K562 (cell line): ENCODE measurements at regions not wholly inside any gene's neighbourhood (a gene's known extent, or its start where the extent isn't known, plus 50 kb on each side); places are given as distances from the start of the nearest gene placed in this dataset.

ENCODE experiments used
- ARID3A ChIP-seq: IDR thresholded peaks from 2 replicates; pipeline ENCODE4 v1.6.1; 2012; ENCODE audit warnings: low read depth, low read length, improper control_type of control experiment, borderline replicate concordance
- ATF3 ChIP-seq, 2 experiments: fragments of 450-650 bp in 1 of 2; sonication (generic) in 1 of 2; formaldehyde crosslinking in 1 of 2; IDR thresholded peaks in 1 of 2; conservative IDR thresholded peaks in 1 of 2; 2 replicates each; pipeline versions ENCODE4 v1.6.1 to v1.8.1; 2016 to 2023; ENCODE audit warnings: mild to moderate bottlenecking in 2 of 2, moderate library complexity in 2 of 2, inconsistent platforms in 1 of 2, missing genetic modification reagents in 1 of 2
- BRD4 ChIP-seq: fragments of 200-600 bp; sonication (generic); IDR thresholded peaks from 2 replicates; pipeline ENCODE4 v1.6.1; 2017; ENCODE audit warnings: inconsistent platforms
- CHD2 ChIP-seq: IDR thresholded peaks from 2 replicates; pipeline ENCODE4 v1.6.1; 2011; ENCODE audit warnings: low read depth, low read length
- CREB3 ChIP-seq: fragments of 450-650 bp; conservative IDR thresholded peaks from 2 replicates; pipeline ENCODE4 v1.6.1; 2016; ENCODE audit warnings: missing genetic modification characterization, low read depth, mild to moderate bottlenecking, missing compliant biosample characterization, moderate library complexity
- ETV1 ChIP-seq: fragments of 450-650 bp; conservative IDR thresholded peaks from 2 replicates; pipeline ENCODE4 v1.6.1; 2016; ENCODE audit warnings: missing genetic modification characterization, control low read depth, low read depth, missing compliant biosample characterization
- EWSR1 ChIP-seq: fragments of 450-650 bp; IDR thresholded peaks from 2 replicates; pipeline ENCODE4 v1.6.1; 2018; ENCODE audit warnings: borderline replicate concordance, mild to moderate bottlenecking, low read depth, moderate library complexity; ENCODE audit not compliant: partially characterized antibody
- FOS ChIP-seq: IDR thresholded peaks from 3 replicates; pipeline ENCODE4 v1.6.1; 2011; ENCODE audit not compliant: insufficient read length; ENCODE audit errors: extremely low read depth
- FOXA3 ChIP-seq, 2 experiments: fragments of 450-650 bp in 1 of 2; sonication (generic) in 1 of 2; formaldehyde crosslinking; IDR thresholded peaks in 1 of 2; conservative IDR thresholded peaks in 1 of 2; 2 replicates each; pipeline versions ENCODE4 v1.4.0 to v1.8.0; 2020 to 2022; ENCODE audit warnings: mild to moderate bottlenecking in 2 of 2, missing genetic modification reagents in 1 of 2
- GABPB1 ChIP-seq: sonication (generic); formaldehyde crosslinking; IDR thresholded peaks from 2 replicates; pipeline ENCODE4 v1.8.0; 2022; ENCODE audit warnings: mild to moderate bottlenecking, missing genetic modification reagents
- HEY1 ChIP-seq: fragments of 250-450 bp; sonication (Bioruptor Pico); IDR thresholded peaks from 2 replicates; pipeline ENCODE4 v1.5.0; 2020; ENCODE audit warnings: mild to moderate bottlenecking, moderate library complexity, borderline replicate concordance
- KLF16 ChIP-seq: IDR thresholded peaks from 2 replicates; pipeline ENCODE4 v1.6.1; 2016; ENCODE audit warnings: antibody characterized with exemption
- NFE2L1 ChIP-seq: fragments of 450-650 bp; IDR thresholded peaks from 2 replicates; pipeline ENCODE4 v1.6.1; 2016; ENCODE audit warnings: missing genetic modification characterization, low read depth, mild to moderate bottlenecking, missing compliant biosample characterization, moderate library complexity, borderline replicate concordance
- NR1H2 ChIP-seq: sonication (generic); formaldehyde crosslinking; IDR thresholded peaks from 2 replicates; pipeline ENCODE4 v1.4.0; 2020; ENCODE audit warnings: mild to moderate bottlenecking, missing genetic modification reagents
- PHTF2 ChIP-seq: fragments of 250-450 bp; sonication (Bioruptor Pico); IDR thresholded peaks from 2 replicates; pipeline ENCODE4 v1.5.0; 2021; ENCODE audit warnings: mild to moderate bottlenecking
- SIN3B ChIP-seq: fragments of 450-650 bp; IDR thresholded peaks from 2 replicates; pipeline ENCODE4 v1.6.1; 2017; ENCODE audit warnings: low read depth, mild to moderate bottlenecking, moderate library complexity
- SRSF1 ChIP-seq: fragments of 200-400 bp; formaldehyde crosslinking; IDR thresholded peaks from 2 replicates; pipeline ENCODE4 v1.6.1; 2017; ENCODE audit warnings: mild to moderate bottlenecking, low read depth, low read length, moderate library complexity
- TCFL5 ChIP-seq: fragments of 250-450 bp; sonication (Bioruptor Pico); conservative IDR thresholded peaks from 2 replicates; pipeline ENCODE4 v1.6.1; 2021; ENCODE audit warnings: mild to moderate bottlenecking, moderate library complexity, matching md5 sums
- ZBTB7A ChIP-seq: IDR thresholded peaks from 2 replicates; pipeline ENCODE4 v1.6.1; 2011; ENCODE audit warnings: low read depth, mild to moderate bottlenecking, low read length, moderate library complexity, borderline replicate concordance; ENCODE audit not compliant: control insufficient read depth
- ZNF253 ChIP-seq: fragments of 250-450 bp; sonication (Bioruptor Pico); conservative IDR thresholded peaks from 2 replicates; pipeline ENCODE4 v1.6.1; 2021; ENCODE audit warnings: mild to moderate bottlenecking
- ZNF445 ChIP-seq: fragments of 250-450 bp; sonication (Bioruptor Pico); IDR thresholded peaks from 2 replicates; pipeline ENCODE4 v1.4.0; 2020; ENCODE audit warnings: low read depth, mild to moderate bottlenecking, moderate library complexity
- ZNF780A ChIP-seq: fragments of 250-450 bp; sonication (Bioruptor Pico); IDR thresholded peaks from 2 replicates; pipeline ENCODE4 v1.5.0; 2021; ENCODE audit warnings: mild to moderate bottlenecking
- ZNF79 ChIP-seq: fragments of 250-450 bp; sonication (Bioruptor Pico); IDR thresholded peaks from 2 replicates; pipeline ENCODE4 v1.4.0; 2020; ENCODE audit warnings: low read depth, mild to moderate bottlenecking, moderate library complexity
- TF ChIP-seq, protein P1 (sequence below): sonication (generic); formaldehyde crosslinking; IDR thresholded peaks from 2 replicates; pipeline ENCODE4 v1.8.0; 2022; ENCODE audit warnings: missing genetic modification reagents, mild to moderate bottlenecking, borderline replicate concordance

DNA sequence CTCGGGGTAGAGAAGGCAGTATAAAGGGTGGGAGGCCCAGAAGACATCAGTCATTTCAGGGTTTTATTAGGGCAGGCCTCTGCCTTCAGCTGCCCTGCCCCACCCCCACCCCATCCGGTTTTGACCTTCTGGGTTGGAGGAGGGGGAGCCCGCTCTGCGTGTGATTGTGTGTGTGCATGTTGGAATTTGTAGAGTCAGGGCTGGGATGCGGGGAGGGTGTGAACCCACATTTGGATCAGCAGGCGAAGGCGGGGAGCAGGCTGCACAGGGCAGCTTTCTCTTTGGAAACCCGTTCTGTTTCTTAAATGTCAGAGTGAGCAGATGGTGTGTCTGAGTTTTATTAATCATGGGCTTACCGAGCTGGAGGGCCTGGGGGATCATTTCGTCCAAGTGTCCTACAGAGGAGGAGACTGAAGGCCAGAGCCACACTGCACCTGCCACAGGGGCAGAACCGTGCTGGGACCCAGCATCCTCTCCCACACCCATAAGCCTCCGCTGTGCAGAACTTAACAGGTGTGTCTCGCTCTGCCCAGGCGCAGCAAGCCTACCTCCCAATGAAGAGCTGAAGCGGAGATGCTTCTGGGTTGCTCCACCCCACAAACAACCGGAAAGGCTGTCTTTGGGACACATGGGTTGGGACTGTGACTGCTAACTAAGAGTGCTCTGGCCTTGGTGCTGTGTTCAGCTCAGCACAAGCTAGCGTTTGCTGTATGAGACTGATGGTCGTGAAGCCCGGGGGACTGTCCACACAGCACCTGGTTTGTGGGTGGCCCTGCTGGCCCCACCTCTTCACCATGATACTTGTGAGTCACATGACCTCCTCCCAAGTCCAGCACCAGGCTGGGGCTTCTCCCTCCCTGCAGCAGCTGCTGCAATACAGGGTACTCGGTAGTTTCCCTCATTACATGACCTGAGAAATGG lies 70.9 kb upstream of the GSE1 start (continued):
- TF ChIP-seq, protein P1, sequence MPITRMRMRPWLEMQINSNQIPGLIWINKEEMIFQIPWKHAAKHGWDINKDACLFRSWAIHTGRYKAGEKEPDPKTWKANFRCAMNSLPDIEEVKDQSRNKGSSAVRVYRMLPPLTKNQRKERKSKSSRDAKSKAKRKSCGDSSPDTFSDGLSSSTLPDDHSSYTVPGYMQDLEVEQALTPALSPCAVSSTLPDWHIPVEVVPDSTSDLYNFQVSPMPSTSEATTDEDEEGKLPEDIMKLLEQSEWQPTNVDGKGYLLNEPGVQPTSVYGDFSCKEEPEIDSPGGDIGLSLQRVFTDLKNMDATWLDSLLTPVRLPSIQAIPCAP (CRISPR knock-in tag), result no peak
- TF ChIP-seq CHD2 (peak; percentile 41; the same call in 1 of the 2 replicates), HEY1 (CRISPR knock-in tag) (no peak), ARID3A (no peak), ZBTB7A (no peak), NR1H2 (CRISPR knock-in tag) (no peak), GABPB1 (CRISPR knock-in tag) (no peak), ZNF445 (no peak), PHTF2 (CRISPR knock-in tag) (no peak), BRD4 (no peak), KLF16 (no peak), TCFL5 (CRISPR knock-in tag) (no peak), CREB3 (no peak), EWSR1 (no peak), ZNF253 (CRISPR knock-in tag) (no peak), ZNF79 (CRISPR knock-in tag) (no peak), ETV1 (0 out of 2 replicates have a peak, but pooled peaks have one; percentile 2), FOS (no peak), ATF3 (IDR thresholded peaks at IDR 0.05) (no peak), ATF3 (CRISPR knock-in tag; conservative IDR thresholded peaks at IDR 0.05) (no peak), ZNF780A (CRISPR knock-in tag) (no peak), NFE2L1 (tag) (no peak), FOXA3 (CRISPR knock-in tag; conservative IDR thresholded peaks at IDR 0.05 in 1 of 2, IDR thresholded peaks at IDR 0.05 in 1 of 2) (no peak), SIN3B (no peak), SRSF1 (no peak)
